GM06990 (cell line): ENCODE measurements at regions not wholly inside any gene's neighbourhood (a gene's known extent, or its start where the extent isn't known, plus 50 kb on each side); places are given as distances from the start of the nearest gene placed in this dataset.

Source experiments
- DNase-seq: peaks from one replicate; pipeline ENCODE4 v3.0.0-alpha.2; 2011; ENCODE audit not compliant: insufficient read length; ENCODE audit errors: extremely low read depth
- H3K27me3 ChIP-seq: replicated peaks from 2 replicates; pipeline ENCODE4 v1.6.0; 2011; ENCODE audit warnings: low read length; ENCODE audit not compliant: control insufficient read depth, insufficient read depth
- H3K36me3 ChIP-seq: 2 replicates; pipeline ENCODE4 v1.5.1; 2011; ENCODE audit warnings: low read length; ENCODE audit not compliant: control insufficient read depth, insufficient read depth
- H3K4me3 ChIP-seq: replicated peaks from 2 replicates; pipeline ENCODE4 v1.5.1; 2011; ENCODE audit warnings: low read depth, mild to moderate bottlenecking, control low read depth, low read length
- CTCF ChIP-seq: IDR thresholded peaks from 2 replicates; pipeline ENCODE4 v1.5.1; 2011; ENCODE audit warnings: low read length, control low read depth, mild to moderate bottlenecking, inconsistent platforms; ENCODE audit not compliant: insufficient read depth, poor library complexity, severe bottlenecking

GRCh38 chr9:91094324-91095088 lies 267.2 kb downstream of the AUH start:
- Histone ChIP-seq H3K27me3 (no peaks in the 10 kb centered on the region; the same call in 1 of the 2 replicates), H3K36me3 (no peaks in the 10 kb centered on the region), H3K4me3 (no peak overlapping the region)
- DNase-seq, result no peak
- TF ChIP-seq CTCF, result no peak

DNA sequence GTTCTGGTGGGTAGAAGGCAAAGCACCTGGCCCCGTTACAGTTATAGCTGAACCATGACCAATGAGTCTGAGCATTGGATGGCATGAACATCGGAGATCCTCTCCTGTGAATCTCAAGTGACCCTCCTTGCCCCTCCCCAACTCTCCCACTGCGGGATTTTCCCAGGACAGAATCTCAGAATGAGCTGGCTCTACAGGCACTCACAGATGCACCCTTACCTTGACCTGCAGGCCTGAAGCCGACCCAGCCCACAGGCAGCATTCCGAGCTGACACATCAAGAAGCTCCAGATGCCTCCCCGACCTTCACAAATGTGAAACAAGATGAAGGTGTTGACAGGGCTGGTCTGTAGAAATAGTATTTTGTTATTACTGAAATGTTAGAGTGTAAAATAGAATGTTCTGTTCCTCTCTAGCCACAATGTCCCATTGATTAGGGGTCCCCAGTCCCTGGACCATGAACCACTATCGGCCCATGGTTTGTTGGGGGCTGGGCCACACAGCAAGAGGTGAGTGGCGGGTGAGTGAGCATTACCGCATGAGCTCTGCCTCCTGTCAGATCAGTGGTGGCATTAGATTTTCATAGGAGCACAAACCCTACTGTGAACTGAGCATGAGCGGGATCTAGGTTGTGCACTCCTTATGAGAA lies 263.4 kb downstream of the AUH start:
- H3K4me3 ChIP-seq, result no peak overlapping the region

DNA sequence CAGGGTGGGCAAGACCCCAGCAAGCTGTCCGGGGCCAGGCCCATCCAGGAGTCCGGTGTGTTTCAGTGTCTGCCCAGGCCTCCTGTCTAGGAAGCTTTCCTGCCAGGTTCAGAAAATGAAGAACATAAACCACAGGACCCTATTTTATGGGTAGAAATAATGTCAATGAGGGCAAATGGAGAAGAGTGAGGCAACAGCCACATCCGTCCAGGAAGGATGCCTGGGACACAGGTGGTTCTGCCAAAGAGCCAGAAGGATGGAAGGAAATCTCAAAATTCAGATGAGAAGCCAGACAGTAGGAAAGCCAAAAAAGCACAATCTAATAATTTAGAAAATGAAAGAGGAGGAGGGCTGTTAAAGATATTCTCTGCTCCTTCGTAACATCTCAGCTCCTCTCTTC lies 262.3 kb downstream of the AUH start:
- H3K4me3 ChIP-seq, result no peak overlapping the region
- no peak for TF ChIP-seq CTCF

More for the DNA sequence above, 263.4 kb downstream of the AUH start:
- no peak for TF ChIP-seq CTCF
- no peak for DNase-seq
- no peaks in the 10 kb centered on the region for H3K27me3 ChIP-seq
- no peaks in the 10 kb centered on the region for H3K36me3 ChIP-seq

GRCh38 chr9:91100878-91101450 lies 260.8 kb downstream of the AUH start:
- Histone ChIP-seq H3K36me3 (no peaks in the 10 kb centered on the region), H3K4me3 (no peak overlapping the region), H3K27me3 (no peaks in the 10 kb centered on the region)
- TF ChIP-seq CTCF, result no peak
- DNase-seq, result no peak

More for the DNA sequence above, 262.3 kb downstream of the AUH start:
- Histone ChIP-seq H3K27me3 (no peaks in the 10 kb centered on the region), H3K36me3 (no peaks in the 10 kb centered on the region)
- DNase-seq, result no peak

DNA sequence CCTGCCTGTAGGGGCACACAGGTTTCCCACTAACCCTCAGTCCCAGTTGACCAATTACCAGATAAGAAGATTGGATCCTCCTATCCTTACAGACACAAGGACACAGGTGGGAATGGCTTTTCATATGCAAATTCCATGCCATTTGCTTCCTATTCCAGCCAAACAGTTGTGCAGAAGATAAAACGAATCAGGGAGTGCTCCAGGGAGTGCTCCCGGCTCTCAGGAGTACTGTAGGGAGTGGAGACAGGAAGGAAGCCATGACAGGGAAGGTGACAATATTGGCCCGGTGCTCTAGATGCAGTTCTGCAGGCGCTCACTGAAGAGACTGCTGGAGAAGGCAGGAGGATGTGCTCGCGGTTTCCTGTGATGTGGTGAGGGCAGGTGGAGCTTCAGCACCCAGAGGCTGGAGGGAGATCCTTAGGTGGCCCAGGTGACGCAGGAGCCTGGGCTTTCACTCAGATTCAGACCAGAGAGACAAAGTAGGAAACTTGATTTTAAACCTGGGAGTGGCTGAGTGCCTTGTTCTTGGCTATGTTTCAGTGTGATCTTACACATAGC lies 260.0 kb downstream of the AUH start:
- Histone ChIP-seq H3K27me3 (no peaks in the 10 kb centered on the region), H3K4me3 (no peak overlapping the region), H3K36me3 (no peaks in the 10 kb centered on the region)
- TF ChIP-seq CTCF, result no peak
- no peak for DNase-seq
